NCI-H2081 (cell line): ENCODE measurements at regions not wholly inside any gene's neighbourhood (a gene's known extent, or its start where the extent isn't known, plus 50 kb on each side); places are given as distances from the start of the nearest gene placed in this dataset.

Source experiments
- DNase-seq, 2 experiments: peaks; one replicate each; lab custom pipeline; 2025; lab: John Stamatoyannopoulos, UW

- DNase-seq, result no peak
These were observed 292.1 kb downstream of the GASK1B start for GRCh38 chr4:157880761-157881160.

GRCh38 chr4:157854819-157855218, 318.0 kb downstream of the GASK1B start:
- DNase-seq, result no peak

GRCh38 chr4:157840648-157841047, 332.2 kb downstream of the GASK1B start:
- no peak for DNase-seq

- DNase-seq, result no peak
These were observed 332.8 kb downstream of the GASK1B start for GRCh38 chr4:157840034-157840433.

GRCh38 chr4:157838366-157838765, 334.5 kb downstream of the GASK1B start:
- no peak for DNase-seq

- DNase-seq, result peak in 1 of 2 experiments; percentile 27
These were observed 335.6 kb downstream of the GASK1B start for GRCh38 chr4:157837071-157837703.

- DNase-seq, result peak in 1 of 2 experiments; percentile 71
These were observed 340.2 kb downstream of the GASK1B start for GRCh38 chr4:157832596-157832995.

GRCh38 chr4:157824021-157824420, 348.8 kb downstream of the GASK1B start:
- no peak for DNase-seq

GRCh38 chr4:157821814-157822213, 351.0 kb downstream of the GASK1B start:
- DNase-seq, result no peak

GRCh38 chr4:157819693-157820464, 352.9 kb downstream of the GASK1B start:
- no peak for DNase-seq

GRCh38 chr4:157818946-157819692, 353.7 kb downstream of the GASK1B start:
- no peak for DNase-seq

GRCh38 chr4:157810137-157810774, 362.6 kb downstream of the GASK1B start:
- no peak for DNase-seq

- no peak for DNase-seq
These were observed 363.9 kb downstream of the GASK1B start for GRCh38 chr4:157808796-157809383.

- peak in 1 of 2 experiments; percentile 15 for DNase-seq
These were observed 366.6 kb downstream of the GASK1B start for GRCh38 chr4:157806184-157806583.

- DNase-seq, result peak; percentile 3 to 50
These were observed 367.8 kb downstream of the GASK1B start for GRCh38 chr4:157804986-157805385.

GRCh38 chr4:157803845-157804521, 368.8 kb downstream of the GASK1B start:
- no peak for DNase-seq

GRCh38 chr4:157803421-157803820, 369.4 kb downstream of the GASK1B start:
- no peak for DNase-seq

- DNase-seq, result no peak
These were observed 377.3 kb downstream of the GASK1B start for GRCh38 chr4:157795495-157795894.

GRCh38 chr4:157792716-157793115, 380.1 kb downstream of the GASK1B start:
- no peak for DNase-seq

- DNase-seq, result no peak
These were observed 381.6 kb downstream of the GASK1B start for GRCh38 chr4:157791236-157791635.

- no peak for DNase-seq
These were observed 385.2 kb downstream of the GASK1B start for GRCh38 chr4:157787618-157788017.
